GM19239 (cell line): ENCODE measurements at regions not wholly inside any gene's neighbourhood (a gene's known extent, or its start where the extent isn't known, plus 50 kb on each side); places are given as distances from the start of the nearest gene placed in this dataset.
"Not testable (repeated sequence)": the region's sequence is repeated elsewhere in the genome, so short reads cannot be mapped to it uniquely, and the experiment has no call there.

Experiments used
- DNase-seq: peaks from one replicate; pipeline ENCODE4 v3.0.0; 2011; ENCODE audit warnings: low spot score; ENCODE audit not compliant: insufficient read length
- FAIRE-seq: peaks from 2 replicates; lab custom pipeline; 2011; peaks lifted over from hg19 to GRCh38; lab: Jason Lieb, UNC

DNA sequence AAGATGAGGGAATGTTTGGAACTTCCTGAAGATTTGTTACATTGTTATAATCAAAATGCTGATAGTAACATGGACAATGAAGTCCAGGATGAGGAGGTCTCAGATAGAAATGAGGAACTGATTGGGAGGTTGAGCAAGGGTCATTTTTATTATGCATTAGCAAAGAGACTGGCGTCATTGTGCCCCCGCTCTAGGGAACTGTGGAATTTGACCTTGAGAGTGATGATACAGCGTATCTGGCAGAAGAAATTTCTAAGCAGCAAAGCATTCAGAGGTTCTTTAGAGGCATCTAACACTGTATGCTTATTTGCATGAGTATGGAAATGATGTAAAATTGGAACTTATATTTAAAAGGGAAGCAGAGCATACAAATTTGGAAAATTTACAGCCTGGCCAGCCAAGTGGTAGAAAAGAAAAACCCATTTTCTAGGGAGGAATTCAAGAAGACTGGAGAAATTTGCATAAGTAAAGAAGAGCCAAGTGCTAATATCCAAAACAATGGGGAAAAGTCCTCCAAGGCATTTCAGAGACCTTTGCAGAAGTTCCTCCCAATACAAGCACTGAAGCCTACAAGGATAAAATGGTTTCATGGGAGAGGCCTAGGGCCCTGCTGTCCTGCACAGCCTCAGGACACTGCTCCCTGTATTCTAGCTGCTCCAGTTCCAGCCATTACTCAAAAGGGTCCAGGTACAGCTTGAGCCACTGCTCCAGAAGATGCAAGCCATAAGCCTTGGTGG is 483.0 kb upstream of the NDST4 start:
- no peak for DNase-seq
- no peak for FAIRE-seq

DNA sequence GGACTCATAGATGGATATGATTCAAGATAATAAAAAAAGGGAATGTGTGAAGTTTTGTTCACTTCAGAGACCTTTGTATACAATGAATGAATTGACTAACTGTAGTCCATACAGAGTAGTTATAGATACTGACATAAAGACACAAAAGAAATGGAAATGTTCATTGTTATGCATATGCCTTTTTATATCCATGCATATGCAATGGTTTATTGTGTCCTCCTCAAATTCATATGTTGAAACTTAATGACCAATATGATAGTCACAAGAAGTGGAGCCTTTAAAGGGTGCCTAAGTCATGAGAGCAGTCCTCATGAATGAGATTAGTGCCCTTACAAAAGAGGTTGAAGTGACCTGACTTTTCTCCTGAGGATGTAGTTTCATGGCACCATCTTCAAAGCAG is 467.5 kb upstream of the NDST4 start:
- no peak for FAIRE-seq

DNA sequence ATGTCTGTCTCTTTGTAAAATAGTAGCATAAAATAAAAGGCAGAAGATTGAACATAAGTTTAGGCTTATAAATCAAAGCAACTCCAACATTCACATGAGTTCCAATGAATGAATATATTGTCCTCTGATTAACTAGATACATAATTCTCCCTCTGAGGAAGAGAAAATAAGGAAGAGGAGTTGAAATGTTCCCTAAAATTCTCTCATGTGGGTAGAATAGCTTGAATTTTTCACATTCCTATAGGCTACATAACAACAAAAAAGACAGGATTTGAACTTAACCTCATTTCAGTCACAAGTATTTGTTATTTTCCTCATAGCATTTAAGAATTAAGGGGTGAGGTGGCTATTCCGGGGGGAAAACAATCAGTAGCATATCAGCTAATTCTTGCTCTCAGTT is 462.4 kb upstream of the NDST4 start:
- FAIRE-seq (no peak), DNase-seq (no peak)

More for the DNA sequence above, 467.5 kb upstream of the NDST4 start:
- DNase-seq: no peak

DNA sequence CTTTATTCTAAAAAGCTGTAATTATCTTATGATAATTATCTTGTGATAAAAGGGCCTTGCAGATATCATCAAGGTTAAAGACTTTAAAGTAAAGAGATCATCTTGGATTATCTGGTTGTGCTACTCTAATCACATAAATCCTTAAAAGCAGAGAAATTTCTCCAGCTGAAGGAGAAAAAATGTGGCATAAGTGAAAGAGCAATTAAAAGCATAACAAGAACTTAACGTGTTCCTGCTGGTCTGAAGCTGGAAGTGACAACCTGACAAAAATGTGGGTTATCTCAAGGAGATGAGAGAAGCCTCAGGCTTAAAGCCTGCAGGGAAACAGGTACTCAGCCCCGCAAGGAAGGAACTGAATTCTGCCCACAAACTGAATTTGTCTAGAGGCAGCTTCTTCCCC is 449.1 kb upstream of the NDST4 start:
- no peak for DNase-seq
- FAIRE-seq: no peak

DNA sequence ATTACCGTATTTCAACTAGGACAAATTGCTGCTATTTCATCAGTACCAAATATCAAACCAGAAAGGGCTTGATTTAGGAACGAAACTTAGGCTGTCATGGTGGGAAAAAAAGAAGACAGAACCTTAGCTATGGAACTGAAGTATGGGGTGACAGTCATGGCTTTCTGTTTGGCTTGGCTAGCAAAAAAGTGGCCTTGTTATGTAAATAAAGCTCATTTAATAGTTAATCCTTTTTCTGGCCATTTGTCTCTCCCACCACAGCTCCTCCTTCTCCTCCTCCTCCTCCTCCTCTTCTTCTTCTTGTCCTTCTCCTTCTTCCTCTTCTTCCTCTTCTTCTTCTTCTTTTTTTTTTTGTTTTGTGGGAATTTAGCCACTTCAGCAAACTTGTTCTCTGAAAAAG is 434.7 kb upstream of the NDST4 start:
- DNase-seq: no peak
- FAIRE-seq: no peak

DNA sequence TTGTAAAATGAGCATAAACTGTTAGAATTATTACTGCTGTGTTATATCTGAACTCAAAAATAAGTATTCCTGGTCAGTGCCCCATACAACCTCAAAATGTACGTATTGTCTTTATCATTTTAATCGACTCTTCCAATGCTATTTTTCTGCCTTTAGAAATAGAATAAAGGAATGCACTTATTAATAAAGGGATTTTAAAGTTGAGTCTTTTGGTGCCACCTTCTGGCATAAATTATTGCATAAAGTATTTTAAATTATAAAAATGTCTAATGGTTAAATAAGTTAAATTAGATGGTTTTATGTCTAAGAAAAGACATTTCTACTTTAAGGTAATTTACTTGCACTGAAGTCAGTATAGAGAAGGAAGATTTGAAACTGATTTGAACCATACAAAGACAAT is 424.0 kb upstream of the NDST4 start:
- no peak for DNase-seq

DNA sequence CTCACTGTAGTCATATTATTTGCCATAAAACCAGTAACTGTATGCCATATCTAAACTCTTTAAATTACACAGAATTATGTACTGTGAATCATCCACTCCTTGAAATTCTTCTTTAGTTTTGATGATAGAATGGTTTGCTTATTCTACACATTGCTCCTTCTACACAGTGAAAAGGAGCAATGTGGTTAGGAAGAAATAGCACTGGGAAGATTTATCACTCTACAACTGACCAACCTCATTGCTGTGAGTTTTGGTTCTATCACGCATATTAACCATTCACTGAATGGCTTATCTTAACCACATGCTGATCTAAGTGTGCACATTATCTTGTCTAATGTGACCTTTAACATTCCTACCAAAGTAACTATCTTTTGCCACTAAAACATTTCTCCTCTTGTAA is 415.7 kb upstream of the NDST4 start:
- DNase-seq: no peak
- no peak for FAIRE-seq

More for the DNA sequence above, 424.0 kb upstream of the NDST4 start:
- no peak for FAIRE-seq

DNA sequence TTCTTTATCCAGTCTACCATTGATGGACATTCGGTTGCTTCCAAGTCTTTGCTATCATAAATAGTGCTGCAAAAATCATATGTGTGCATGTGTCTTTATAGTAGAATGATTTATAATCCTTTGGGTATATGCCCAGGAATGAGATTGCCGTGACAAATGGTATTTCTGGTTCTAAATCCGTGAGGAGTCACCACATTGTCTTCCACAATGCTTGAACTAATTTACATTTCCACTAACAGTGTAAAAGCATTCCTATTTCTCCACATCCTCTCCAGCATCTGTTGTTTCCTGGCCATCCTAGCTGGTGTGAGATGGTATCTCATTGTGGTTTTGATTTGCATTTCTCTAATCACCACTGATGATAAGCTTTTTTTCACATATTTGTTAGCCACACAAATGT is 406.1 kb upstream of the NDST4 start:
- not testable (repeated sequence) for DNase-seq, FAIRE-seq

DNA sequence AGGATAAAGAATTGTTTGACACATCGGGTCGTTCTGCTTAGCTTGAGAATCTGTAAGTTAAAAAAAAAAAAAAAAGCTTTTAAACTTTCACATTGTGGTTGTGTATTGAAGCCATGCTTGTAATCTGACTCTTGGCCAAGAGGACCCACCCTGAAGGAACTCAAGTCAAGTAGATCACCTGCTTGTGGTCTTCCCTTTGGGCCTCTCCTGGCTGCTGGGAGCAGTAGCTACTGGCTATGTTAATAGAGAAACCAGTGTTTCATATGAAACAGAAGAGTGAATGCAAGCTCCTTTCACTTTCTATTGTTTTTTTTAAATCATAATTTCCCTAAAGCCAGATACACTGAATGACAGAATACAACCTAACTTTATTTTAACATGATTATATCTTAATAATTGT is 402.4 kb upstream of the NDST4 start:
- FAIRE-seq (no peak), DNase-seq (peak; percentile 1)

DNA sequence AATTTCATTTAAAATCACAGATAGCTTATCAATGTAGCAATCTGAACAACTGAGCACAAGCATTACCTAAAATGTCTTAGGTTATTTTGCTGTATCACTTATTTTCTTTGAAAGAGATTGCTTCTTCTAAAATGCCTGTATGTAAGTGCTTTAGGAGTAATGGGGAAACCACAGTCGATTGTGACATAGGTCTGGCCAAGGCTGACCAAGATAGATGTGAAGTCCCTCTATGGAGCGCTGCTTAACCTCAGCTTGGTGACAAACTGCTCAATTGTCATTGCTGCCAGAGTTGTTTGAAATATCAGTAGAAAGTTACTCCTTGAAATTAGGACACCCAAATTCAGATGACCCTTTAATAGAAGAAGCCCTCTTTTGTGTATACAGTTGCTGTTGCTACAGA is 401.9 kb upstream of the NDST4 start:
- FAIRE-seq: no peak

DNA sequence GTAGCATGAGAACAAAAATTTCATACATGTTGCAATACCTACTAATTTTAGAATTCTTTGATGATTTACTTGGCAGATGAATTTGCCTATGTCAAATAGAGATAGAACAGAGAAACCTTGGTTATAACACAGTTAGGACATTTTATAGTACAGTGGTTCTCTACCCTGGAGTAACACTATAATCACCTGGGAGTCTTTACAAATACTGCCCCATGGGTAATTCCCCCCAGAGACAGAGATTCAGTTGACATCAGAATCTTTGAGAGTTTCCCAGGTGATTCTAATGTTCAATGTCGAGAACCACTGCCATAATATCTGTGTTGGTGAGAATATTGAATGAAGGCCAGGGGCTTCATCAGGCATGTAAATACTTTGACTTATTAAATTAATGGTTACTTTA is 401.3 kb upstream of the NDST4 start:
- FAIRE-seq: no peak
- no peak for DNase-seq

More for the DNA sequence above, 401.9 kb upstream of the NDST4 start:
- DNase-seq: no peak

DNA sequence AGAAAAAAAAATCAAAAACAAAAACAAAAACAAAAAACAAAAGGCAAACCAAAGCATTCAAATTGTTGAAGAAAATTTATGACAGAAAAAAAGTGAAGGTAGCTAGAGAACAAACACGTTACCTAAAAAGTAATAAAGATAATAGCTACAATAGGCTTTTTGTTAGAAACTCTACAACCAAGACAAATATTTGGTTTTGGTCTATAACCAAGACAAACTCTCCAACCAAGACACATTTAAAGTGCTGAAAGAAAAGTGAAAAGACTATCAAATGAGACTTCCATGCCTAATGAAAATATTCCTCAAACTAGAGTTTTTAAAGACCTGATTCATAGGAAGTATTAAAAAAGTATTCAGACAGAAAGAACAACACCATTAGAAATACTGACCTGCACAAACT is 391.9 kb upstream of the NDST4 start:
- no peak for FAIRE-seq
- DNase-seq: no peak

DNA sequence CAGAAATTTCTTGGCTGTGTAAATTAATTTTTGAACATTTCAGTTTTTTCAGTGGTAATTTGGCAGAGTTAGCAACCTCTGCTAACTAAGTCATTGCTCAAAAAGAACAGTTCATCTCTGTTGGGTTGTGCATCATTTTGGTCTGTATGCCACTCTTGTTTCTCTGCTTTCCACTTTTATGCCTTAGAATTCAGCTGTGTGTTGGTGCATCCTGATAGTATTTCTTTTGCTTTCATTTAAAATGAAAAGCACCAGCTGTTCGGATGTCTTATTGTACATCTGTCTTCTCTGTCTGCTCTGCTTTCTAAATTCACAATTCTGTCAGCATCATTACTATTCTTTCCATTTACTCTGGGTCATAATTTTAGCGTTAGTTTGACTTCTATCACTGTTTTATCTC is 388.2 kb upstream of the NDST4 start:
- DNase-seq (no peak), FAIRE-seq (no peak)

DNA sequence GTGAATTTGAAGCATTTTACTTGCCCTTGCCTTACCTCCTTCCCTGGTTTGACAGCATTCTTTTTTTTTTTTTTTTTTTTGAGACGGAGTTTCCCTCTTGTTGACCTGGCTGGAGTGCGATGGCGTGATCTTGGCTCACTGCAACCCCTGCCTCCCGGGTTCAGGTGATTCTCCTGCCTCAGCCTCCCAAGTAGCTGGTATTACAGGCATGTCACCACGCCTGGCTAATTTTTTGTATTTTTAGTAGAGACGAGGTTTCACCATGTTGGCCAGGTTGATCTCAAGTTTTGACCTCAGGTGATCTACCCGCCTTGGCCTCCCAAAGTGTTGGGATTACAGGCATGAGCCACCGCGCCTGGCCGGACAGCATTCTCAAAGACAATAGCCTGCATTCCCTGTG is 380.4 kb upstream of the NDST4 start:
- not testable (repeated sequence) for DNase-seq, FAIRE-seq

DNA sequence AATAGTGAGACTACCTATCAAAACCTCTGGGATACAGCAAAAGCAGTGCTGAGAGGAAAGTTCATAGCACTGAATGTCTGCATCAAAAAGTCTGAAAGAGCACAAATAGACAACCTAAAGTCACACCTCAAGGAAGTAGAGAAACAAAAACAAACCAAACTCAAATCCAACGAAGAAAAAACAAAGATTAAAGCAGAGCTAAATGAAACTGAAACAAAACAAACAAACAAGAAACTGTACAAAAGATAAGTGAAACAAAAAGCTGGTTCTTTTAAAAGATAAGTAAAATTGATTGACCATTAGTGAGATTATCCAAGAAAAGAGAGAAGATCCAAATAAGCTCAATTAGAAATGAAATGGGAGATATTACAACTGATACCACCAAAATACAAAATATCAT is 378.3 kb upstream of the NDST4 start:
- FAIRE-seq: no peak
- no peak for DNase-seq

DNA sequence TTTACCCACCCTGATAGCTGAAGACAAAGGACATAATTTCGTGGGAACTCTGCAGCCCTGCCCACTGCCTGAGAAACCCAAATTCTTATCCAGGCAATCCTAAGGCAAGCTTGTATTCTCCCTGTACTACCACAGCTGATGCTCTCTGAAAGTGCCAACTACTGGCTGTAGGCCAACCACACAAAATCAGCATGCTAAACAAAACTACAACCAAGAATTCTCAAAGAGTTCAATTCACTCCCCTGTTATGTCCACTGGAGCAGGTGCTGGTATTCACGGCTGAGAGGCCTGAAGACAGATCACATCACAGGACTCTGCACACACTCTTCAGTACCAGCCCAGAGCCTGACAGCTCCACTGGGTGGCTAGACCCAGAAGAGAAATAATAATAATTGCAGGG is 375.9 kb upstream of the NDST4 start:
- DNase-seq: no peak
- FAIRE-seq: no peak

DNA sequence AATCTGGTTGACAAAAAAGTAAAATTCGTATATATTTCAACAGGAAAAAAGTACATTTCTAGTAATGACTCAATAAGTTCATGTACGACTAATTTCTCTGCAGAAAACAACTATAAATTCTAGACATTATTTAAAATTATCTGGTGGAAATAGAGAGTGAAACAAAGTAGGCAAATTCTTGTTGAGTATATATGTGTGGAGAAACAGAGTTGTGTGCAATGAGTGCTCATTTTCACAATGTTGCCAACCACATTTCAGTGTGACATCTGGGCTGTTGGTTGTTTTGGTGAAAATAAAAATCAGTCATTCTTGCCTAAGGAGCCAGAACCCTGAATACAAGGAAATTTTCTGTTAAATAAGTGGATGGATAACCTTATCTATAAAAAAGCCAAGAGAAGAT is 372.0 kb upstream of the NDST4 start:
- FAIRE-seq: no peak
- DNase-seq: no peak

DNA sequence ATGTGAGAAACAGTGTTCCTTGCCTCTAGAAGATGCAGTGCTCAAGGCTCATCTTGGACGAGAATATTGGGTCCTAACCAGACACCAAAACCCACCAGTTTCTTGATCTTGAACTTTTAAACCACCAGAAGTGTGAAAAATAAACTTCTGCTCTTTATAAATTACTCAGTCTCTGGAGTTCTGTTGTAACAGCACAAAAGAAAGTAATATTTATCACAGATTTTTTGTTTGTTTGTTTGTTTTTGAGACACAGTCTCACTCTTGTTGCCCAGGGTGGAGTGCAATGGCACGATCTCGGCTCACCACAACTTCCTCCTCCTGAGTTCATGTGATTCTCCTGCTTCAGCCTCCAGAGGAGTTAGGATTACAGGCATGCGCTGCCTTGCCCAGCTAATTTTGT is 371.1 kb upstream of the NDST4 start:
- FAIRE-seq (no peak), DNase-seq (no peak)

DNA sequence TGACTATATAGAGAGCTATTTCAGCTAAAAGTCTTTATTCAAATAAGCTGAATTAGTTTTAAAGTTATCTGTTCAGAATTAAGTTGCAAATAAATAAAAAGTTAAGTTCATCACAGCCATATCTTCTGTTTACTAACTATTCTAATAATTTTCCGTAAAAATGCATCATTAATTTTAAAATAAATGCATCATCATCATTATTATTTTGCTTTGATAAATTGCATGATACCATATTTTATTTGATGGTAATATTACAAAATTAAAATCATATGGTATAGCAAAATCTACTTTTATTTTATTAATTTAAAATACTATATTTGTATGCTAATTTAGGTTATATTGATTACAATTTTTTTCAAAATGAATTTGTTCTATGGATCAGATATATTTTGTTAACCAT is 357.3 kb upstream of the NDST4 start:
- no peak for DNase-seq
- no peak for FAIRE-seq

DNA sequence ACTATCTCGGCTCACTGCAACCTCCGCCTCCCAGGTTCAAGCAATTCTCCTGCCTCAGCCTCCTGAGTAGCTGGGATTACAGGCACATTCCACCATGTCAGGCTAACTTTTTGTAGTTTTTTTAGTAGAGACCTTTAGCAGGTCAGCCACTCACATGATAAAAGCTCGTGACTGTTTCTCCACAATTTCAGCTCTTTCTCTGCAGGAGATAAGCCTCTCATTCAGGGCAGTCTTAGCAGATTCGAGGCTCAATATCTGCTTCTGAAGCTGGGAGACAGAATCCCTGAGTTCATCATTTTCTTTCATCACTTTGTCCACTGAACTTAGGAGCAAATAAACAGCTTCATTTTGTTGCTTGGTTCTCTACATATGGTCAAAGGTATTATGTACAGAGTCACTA is 345.9 kb upstream of the NDST4 start:
- FAIRE-seq, DNase-seq: not testable (repeated sequence)

DNA sequence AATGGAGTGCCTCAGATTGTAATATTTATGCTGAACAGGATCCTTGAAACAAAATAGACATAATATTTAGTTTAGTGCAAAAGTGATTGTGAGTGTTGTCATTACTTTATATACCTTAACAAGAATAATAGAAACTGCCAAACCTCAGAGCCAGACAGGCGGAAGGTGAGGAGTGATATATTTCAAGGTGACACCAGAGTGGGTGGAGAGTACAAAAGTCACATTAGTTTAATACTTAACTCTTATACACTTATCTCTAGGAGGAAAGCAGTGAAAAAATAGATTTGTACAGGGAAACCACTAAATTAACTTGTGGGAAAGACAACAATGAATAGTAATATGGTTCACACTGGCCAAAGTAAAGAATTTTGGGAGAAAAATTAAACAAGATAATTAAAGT is 342.8 kb upstream of the NDST4 start:
- no peak for FAIRE-seq

DNA sequence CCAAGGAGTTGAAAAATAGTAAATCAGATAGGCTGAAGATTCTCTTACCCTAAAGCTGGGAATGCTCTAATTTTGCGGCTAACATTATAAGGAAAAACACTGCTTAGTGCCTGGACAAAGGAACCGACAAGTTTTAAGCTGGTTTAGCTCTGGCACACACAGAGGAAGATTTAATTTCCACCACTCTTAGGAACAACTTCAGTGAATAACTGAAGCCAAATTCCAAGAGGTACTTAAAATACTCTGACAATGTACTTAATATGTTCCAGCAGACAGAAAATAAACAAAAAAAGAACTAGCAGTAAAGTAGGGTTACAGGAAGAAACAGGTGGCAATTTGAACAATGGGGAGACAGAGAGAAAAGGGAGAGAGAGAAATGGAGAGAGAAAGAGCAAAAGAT is 340.8 kb upstream of the NDST4 start:
- no peak for DNase-seq
- no peak for FAIRE-seq

More for the DNA sequence above, 342.8 kb upstream of the NDST4 start:
- DNase-seq: no peak
